Activated CD8-positive, alpha-beta memory T cell treated with anti-CD3 and anti-CD28 coated beads, Interleukin-2, amount 10 ng/mL, durations not matched to agents 7 days and 5 days (primary cell): ENCODE measurements at regions not wholly inside any gene's neighbourhood (a gene's known extent, or its start where the extent isn't known, plus 50 kb on each side); places are given as distances from the start of the nearest gene placed in this dataset.

ENCODE experiments used
- ATAC-seq: fragments of 150-1000 bp; cut with Tn5 transposase; one replicate; pipeline ENCODE4 v1.10.0; 2021; ENCODE audit warnings: moderate library complexity
- CTCF ChIA-PET: fragments of 350-600 bp; sonication (Branson Sonifier 250); formaldehyde crosslinking; loops from one replicate; lab custom pipeline; 2021; ENCODE audit warnings: antibody characterized with exemption; lab: Charles Lee
- DNase-seq: peaks from one replicate; pipeline ENCODE4 v3.0.0-alpha.2; 2020
- H3K27ac Mint-ChIP-seq: one replicate; pipeline ENCODE4 v1.8.0; 2021; ENCODE audit warnings: mild to moderate bottlenecking, mixed read lengths
- H3K27me3 Mint-ChIP-seq: one replicate; pipeline ENCODE4 v1.8.0; 2021; ENCODE audit warnings: mixed read lengths
- H3K36me3 Mint-ChIP-seq: one replicate; pipeline ENCODE4 v1.8.0; 2021; ENCODE audit warnings: mild to moderate bottlenecking, mixed read lengths
- H3K4me1 Mint-ChIP-seq: one replicate; pipeline ENCODE4 v1.8.0; 2021; ENCODE audit warnings: mixed read lengths
- H3K4me3 Mint-ChIP-seq: one replicate; pipeline ENCODE4 v1.8.0; 2021; ENCODE audit warnings: mild to moderate bottlenecking, moderate library complexity, mixed read lengths
- H3K9me3 Mint-ChIP-seq: one replicate; pipeline ENCODE4 v1.8.0; 2022; ENCODE audit warnings: low read depth, mixed read lengths

- H3K36me3 Mint-ChIP-seq: no peaks in the 10 kb centered on the region
- ATAC-seq (no peak), DNase-seq (no peak)
- H3K4me1 Mint-ChIP-seq: peaks cover 21% of the 10 kb centered on the region
- H3K27ac Mint-ChIP-seq: peak overlapping the region; percentile 50
- H3K9me3 Mint-ChIP-seq: no peaks in the 10 kb centered on the region
- CTCF ChIA-PET: no interaction called here
- peaks cover 24% of the 10 kb centered on the region for H3K27me3 Mint-ChIP-seq
- peak overlapping the region; percentile 49 for H3K4me3 Mint-ChIP-seq
Observed at GRCh38 chr10:22483132-22483531, 137.8 kb downstream of the SPAG6 start.
